HCT116 (cell line): ENCODE measurements at regions not wholly inside any gene's neighbourhood (a gene's known extent, or its start where the extent isn't known, plus 50 kb on each side); places are given as distances from the start of the nearest gene placed in this dataset.

Experiments
- ATAC-seq: fragments of 200-7000 bp; cut with Tn5 transposase; 2 replicates; pipeline ENCODE4 v1.9.1; 2020; ENCODE audit warnings: mild to moderate bottlenecking, moderate library complexity
- BruUV-seq: library from RNA; stranded (reverse); fragments of 400-500 nt; replicated peaks from 2 replicates; lab custom pipeline; 2021; lab: Mats Ljungman, UMichigan
- CTCF ChIA-PET: fragments of 300-600 bp; sonication (Branson Sonifier 250); formaldehyde crosslinking; loops from one replicate; lab custom pipeline; 2021; ENCODE audit warnings: antibody characterized with exemption; lab: Charles Lee
- POLR2A ChIA-PET: fragments of 300-600, 350-600 bp; sonication (Branson Sonifier 250); formaldehyde crosslinking; loops from one replicate; lab custom pipeline; 2021; ENCODE audit warnings: antibody characterized with exemption; lab: Charles Lee
- RAD21 ChIA-PET, 2 experiments: fragments of 300-600 bp; sonication (Branson Sonifier 250); formaldehyde crosslinking; loops; one replicate each; lab custom pipeline; 2023; ENCODE audit warnings: low total read pairs in 2 of 2; ENCODE audit not compliant: uncharacterized antibody in 2 of 2, unreplicated experiment in 2 of 2, low non-redundant PET in 1 of 2; lab: Charles Lee
- DNase-seq: peaks from one replicate; pipeline ENCODE4 v3.0.0-alpha.2; 2010; ENCODE audit warnings: low read depth, low spot score
- H2AFZ ChIP-seq: fragments of 200-600 bp; shearing (Covaris generic), sonication (generic); 2 replicates; pipeline ENCODE4 v1.6.1; 2017; ENCODE audit warnings: low read depth, mixed run types, mixed read lengths, antibody characterized with exemption, low read length; ENCODE audit not compliant: poor library complexity, severe bottlenecking
- H3K27ac ChIP-seq: 2 replicates; pipeline ENCODE4 v1.5.1; 2012; ENCODE audit warnings: low read depth, low read length
- H3K27me3 ChIP-seq: fragments of 200-600 bp; sonication (generic); 2 replicates; pipeline ENCODE4 v1.6.1; 2016; ENCODE audit warnings: mixed run types, low read length, mixed read lengths; ENCODE audit not compliant: insufficient read depth
- H3K36me3 ChIP-seq, 2 experiments: fragments of 200-500 bp in 1 of 2; fragments of 200-600 bp in 1 of 2; sonication (Bioruptor generic) in 1 of 2; sonication (generic) in 1 of 2; 2 replicates each; pipeline versions ENCODE4 v1.5.1 to v1.6.1; 2014 to 2016; ENCODE audit warnings: low read length in 2 of 2, inconsistent platforms in 1 of 2, mixed read lengths in 1 of 2, mixed run types in 1 of 2; ENCODE audit not compliant: insufficient read depth in 2 of 2, control insufficient read depth in 1 of 2
- H3K4me1 ChIP-seq, 2 experiments: fragments of 200-600 bp in 1 of 2; sonication (generic) in 1 of 2; 2 replicates each; pipeline versions ENCODE4 v1.5.1 to v1.6.1; 2012 to 2017; ENCODE audit warnings: low read length in 2 of 2, inconsistent platforms in 1 of 2, mild to moderate bottlenecking in 1 of 2, mixed read lengths in 1 of 2, mixed run types in 1 of 2, moderate library complexity in 1 of 2; ENCODE audit not compliant: insufficient read depth in 2 of 2, control insufficient read depth in 1 of 2
- H3K4me2 ChIP-seq: fragments of 200-600 bp; sonication (generic); 2 replicates; pipeline ENCODE4 v1.6.1; 2017; ENCODE audit warnings: mixed run types, low read length, mixed read lengths
- H3K4me3 ChIP-seq, 2 experiments: fragments of 200-600 bp in 1 of 2; sonication (generic) in 1 of 2; replicated peaks in 1 of 2; 2 replicates each; pipeline ENCODE4 v1.5.1; 2011 to 2016; ENCODE audit warnings: low read length in 2 of 2, control low read depth in 1 of 2, low read depth in 1 of 2, mild to moderate bottlenecking in 1 of 2, mixed read lengths in 1 of 2, mixed run types in 1 of 2
- H3K79me2 ChIP-seq: fragments of 200-600 bp; sonication (generic); 2 replicates; pipeline ENCODE4 v1.6.1; 2017; ENCODE audit warnings: mild to moderate bottlenecking, mixed run types, low read length, moderate library complexity, mixed read lengths; ENCODE audit not compliant: insufficient read depth
- H3K9ac ChIP-seq: fragments of 200-600 bp; sonication (generic); 2 replicates; pipeline ENCODE4 v1.6.1; 2016; ENCODE audit warnings: low read length, mixed read lengths
- H3K9me2 ChIP-seq: fragments of 200-600 bp; sonication (generic), shearing (Covaris generic); 2 replicates; pipeline ENCODE4 v1.6.1; 2017; ENCODE audit warnings: mixed run types, mild to moderate bottlenecking, moderate library complexity; ENCODE audit not compliant: insufficient read depth
- H3K9me3 ChIP-seq, 2 experiments: fragments of 200-500 bp in 1 of 2; fragments of 200-600 bp in 1 of 2; sonication (Bioruptor generic) in 1 of 2; sonication (generic) in 1 of 2; 2 replicates each; pipeline ENCODE4 v1.6.1; 2014 to 2017; ENCODE audit warnings: low read length in 2 of 2, mixed read lengths in 2 of 2, inconsistent platforms in 1 of 2, low read depth in 1 of 2, mild to moderate bottlenecking in 1 of 2, mixed run types in 1 of 2, moderate library complexity in 1 of 2; ENCODE audit not compliant: control insufficient read depth in 1 of 2, insufficient read depth in 1 of 2
- H4K20me1 ChIP-seq: fragments of 200-600 bp; sonication (generic), shearing (Covaris generic); 2 replicates; pipeline ENCODE4 v1.6.1; 2017; ENCODE audit warnings: mixed run types, mild to moderate bottlenecking, moderate library complexity; ENCODE audit not compliant: insufficient read depth
- CBX3 ChIP-seq: IDR thresholded peaks from 2 replicates; pipeline ENCODE4 v1.6.1; 2012; ENCODE audit warnings: low read depth
- CEBPB ChIP-seq: IDR thresholded peaks from 2 replicates; pipeline ENCODE4 v1.6.1; 2012; ENCODE audit warnings: low read depth
- EGR1 ChIP-seq: IDR thresholded peaks from 2 replicates; pipeline ENCODE4 v1.6.1; 2012; ENCODE audit warnings: low read depth
- ELF1 ChIP-seq: IDR thresholded peaks from 2 replicates; pipeline ENCODE4 v1.6.1; 2012; ENCODE audit warnings: low read depth, borderline replicate concordance
- EZH2phosphoT487 ChIP-seq: fragments of 200-600 bp; IDR thresholded peaks from 2 replicates; pipeline ENCODE4 v1.6.1; 2018; ENCODE audit warnings: antibody characterized with exemption, borderline replicate concordance
- JUND ChIP-seq: IDR thresholded peaks from 2 replicates; pipeline ENCODE4 v1.6.1; 2012
- POLR2A ChIP-seq: IDR thresholded peaks from 2 replicates; pipeline ENCODE4 v1.7.0; 2011; ENCODE audit warnings: borderline replicate concordance; ENCODE audit not compliant: insufficient read depth, insufficient read length; ENCODE audit errors: extremely low read depth
- POLR2AphosphoS5 ChIP-seq: IDR thresholded peaks from 2 replicates; pipeline ENCODE4 v1.6.1; 2011; ENCODE audit warnings: mild to moderate bottlenecking, low read depth, low read length, moderate library complexity
- RAD21 ChIP-seq: IDR thresholded peaks from 2 replicates; pipeline ENCODE4 v1.6.1; 2012; ENCODE audit warnings: low read depth, mild to moderate bottlenecking
- SIN3A ChIP-seq: IDR thresholded peaks from 2 replicates; pipeline ENCODE4 v1.6.1; 2012; ENCODE audit warnings: low read depth
- SP1 ChIP-seq: IDR thresholded peaks from 2 replicates; pipeline ENCODE4 v1.6.1; 2012; ENCODE audit warnings: low read depth
- SRF ChIP-seq: IDR thresholded peaks from 2 replicates; pipeline ENCODE4 v1.6.1; 2012; ENCODE audit warnings: low read depth
- TCF7L2 ChIP-seq: IDR thresholded peaks from 2 replicates; pipeline ENCODE4 v1.7.0; 2011; ENCODE audit warnings: borderline replicate concordance, inconsistent platforms; ENCODE audit not compliant: insufficient read depth, insufficient read length; ENCODE audit errors: extremely low read depth
- YY1 ChIP-seq: IDR thresholded peaks from 2 replicates; pipeline ENCODE4 v1.6.1; 2011; ENCODE audit warnings: low read length, low read depth, moderate library complexity, mild to moderate bottlenecking; ENCODE audit not compliant: insufficient replicate concordance; ENCODE audit errors: extremely low read depth
- ZFX ChIP-seq: fragments of 450-650 bp; IDR thresholded peaks from 2 replicates; pipeline ENCODE4 v1.6.1; 2017
- ZNF274 ChIP-seq: fragments of 200-500 bp; sonication (Bioruptor generic); IDR thresholded peaks from 2 replicates; pipeline ENCODE4 v1.6.1; 2014; ENCODE audit warnings: mild to moderate bottlenecking, low read depth, low read length, inconsistent platforms
- intact Hi-C: fragments of 100-400 bp; cut with micrococcal nuclease; formaldehyde crosslinking; loops from 2 replicates; pipeline ENCODE4 v1.10.0; 2022
- TF ChIP-seq, protein P1 (sequence below): IDR thresholded peaks from 2 replicates; pipeline ENCODE4 v1.6.1; 2012; ENCODE audit warnings: low read depth
- TF ChIP-seq, protein P2 (sequence below): IDR thresholded peaks from 2 replicates; pipeline ENCODE4 v1.6.1; 2012
- TF ChIP-seq, protein P3 (sequence below): IDR thresholded peaks from 2 replicates; pipeline ENCODE4 v1.6.1; 2012
- TF ChIP-seq, protein P4 (sequence below): IDR thresholded peaks from 2 replicates; pipeline ENCODE4 v1.6.1; 2011; ENCODE audit warnings: mild to moderate bottlenecking, low read length, moderate library complexity; ENCODE audit not compliant: insufficient replicate concordance; ENCODE audit errors: extremely low read depth

DNA sequence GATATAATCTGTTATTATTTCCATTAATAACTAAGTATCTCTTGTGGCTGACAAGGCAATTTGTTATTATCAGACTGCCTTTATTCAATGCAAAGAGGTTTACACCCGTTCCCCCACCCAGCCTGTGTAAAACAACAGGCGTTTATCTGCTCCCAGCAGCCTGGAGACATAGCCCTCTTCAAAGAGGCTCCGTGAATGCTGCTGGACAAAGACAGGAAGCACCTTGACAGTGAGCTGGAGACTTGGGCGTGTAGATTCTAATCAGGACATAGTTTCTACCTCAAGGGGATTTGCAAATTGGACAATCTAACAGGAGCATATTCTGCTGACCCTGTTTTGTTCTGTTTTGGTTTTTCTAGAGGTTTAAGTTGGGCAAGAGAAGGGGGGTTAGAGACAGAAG lies 733.0 kb upstream of the KIRREL3 start:
- ATAC-seq (no peak), DNase-seq (no peak)
- intact Hi-C loops = no loop called here
- H3K4me1 ChIP-seq = no peaks in the 10 kb centered on the region
- no TSS peak for BruUV-seq
- ChIA-PET POLR2A (no interaction called here), CTCF (no interaction called here), RAD21 (no interaction called here)
- no peaks in the 10 kb centered on the region for H3K27me3 ChIP-seq
- no peak overlapping the region for H3K9ac ChIP-seq
- H3K4me3 ChIP-seq = no peak overlapping the region
- H4K20me1 ChIP-seq = no peaks in the 10 kb centered on the region
- peaks cover 10 to 16% of the 10 kb centered on the region in 2 experiments; a peak in 2 of 4 replicates for H3K9me3 ChIP-seq
- H3K36me3 ChIP-seq = no peaks in the 10 kb centered on the region
- no peaks in the 10 kb centered on the region for H3K79me2 ChIP-seq
- no peaks in the 10 kb centered on the region for H3K9me2 ChIP-seq
- no peak for TF ChIP-seq CBX3
- TF ChIP-seq POLR2A = no peak
- TF ChIP-seq ZNF274 = no peak
- TF ChIP-seq, protein P1, sequence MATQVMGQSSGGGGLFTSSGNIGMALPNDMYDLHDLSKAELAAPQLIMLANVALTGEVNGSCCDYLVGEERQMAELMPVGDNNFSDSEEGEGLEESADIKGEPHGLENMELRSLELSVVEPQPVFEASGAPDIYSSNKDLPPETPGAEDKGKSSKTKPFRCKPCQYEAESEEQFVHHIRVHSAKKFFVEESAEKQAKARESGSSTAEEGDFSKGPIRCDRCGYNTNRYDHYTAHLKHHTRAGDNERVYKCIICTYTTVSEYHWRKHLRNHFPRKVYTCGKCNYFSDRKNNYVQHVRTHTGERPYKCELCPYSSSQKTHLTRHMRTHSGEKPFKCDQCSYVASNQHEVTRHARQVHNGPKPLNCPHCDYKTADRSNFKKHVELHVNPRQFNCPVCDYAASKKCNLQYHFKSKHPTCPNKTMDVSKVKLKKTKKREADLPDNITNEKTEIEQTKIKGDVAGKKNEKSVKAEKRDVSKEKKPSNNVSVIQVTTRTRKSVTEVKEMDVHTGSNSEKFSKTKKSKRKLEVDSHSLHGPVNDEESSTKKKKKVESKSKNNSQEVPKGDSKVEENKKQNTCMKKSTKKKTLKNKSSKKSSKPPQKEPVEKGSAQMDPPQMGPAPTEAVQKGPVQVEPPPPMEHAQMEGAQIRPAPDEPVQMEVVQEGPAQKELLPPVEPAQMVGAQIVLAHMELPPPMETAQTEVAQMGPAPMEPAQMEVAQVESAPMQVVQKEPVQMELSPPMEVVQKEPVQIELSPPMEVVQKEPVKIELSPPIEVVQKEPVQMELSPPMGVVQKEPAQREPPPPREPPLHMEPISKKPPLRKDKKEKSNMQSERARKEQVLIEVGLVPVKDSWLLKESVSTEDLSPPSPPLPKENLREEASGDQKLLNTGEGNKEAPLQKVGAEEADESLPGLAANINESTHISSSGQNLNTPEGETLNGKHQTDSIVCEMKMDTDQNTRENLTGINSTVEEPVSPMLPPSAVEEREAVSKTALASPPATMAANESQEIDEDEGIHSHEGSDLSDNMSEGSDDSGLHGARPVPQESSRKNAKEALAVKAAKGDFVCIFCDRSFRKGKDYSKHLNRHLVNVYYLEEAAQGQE = no peak
- no peak for TF ChIP-seq CEBPB
- no peak for TF ChIP-seq EZH2phosphoT487
- TF ChIP-seq, protein P2, sequence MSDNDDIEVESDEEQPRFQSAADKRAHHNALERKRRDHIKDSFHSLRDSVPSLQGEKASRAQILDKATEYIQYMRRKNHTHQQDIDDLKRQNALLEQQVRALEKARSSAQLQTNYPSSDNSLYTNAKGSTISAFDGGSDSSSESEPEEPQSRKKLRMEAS = no peak
- no peak for TF ChIP-seq RAD21
- TF ChIP-seq EGR1 = no peak
- TF ChIP-seq YY1 = no peak
- TF ChIP-seq TCF7L2 = no peak
- TF ChIP-seq SRF = no peak
- no peak for TF ChIP-seq POLR2AphosphoS5
- TF ChIP-seq JUND = no peak
- TF ChIP-seq SP1 = no peak
- no peak for TF ChIP-seq ELF1
- TF ChIP-seq, protein P3, sequence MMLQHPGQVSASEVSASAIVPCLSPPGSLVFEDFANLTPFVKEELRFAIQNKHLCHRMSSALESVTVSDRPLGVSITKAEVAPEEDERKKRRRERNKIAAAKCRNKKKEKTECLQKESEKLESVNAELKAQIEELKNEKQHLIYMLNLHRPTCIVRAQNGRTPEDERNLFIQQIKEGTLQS = no peak
- TF ChIP-seq, protein P4, sequence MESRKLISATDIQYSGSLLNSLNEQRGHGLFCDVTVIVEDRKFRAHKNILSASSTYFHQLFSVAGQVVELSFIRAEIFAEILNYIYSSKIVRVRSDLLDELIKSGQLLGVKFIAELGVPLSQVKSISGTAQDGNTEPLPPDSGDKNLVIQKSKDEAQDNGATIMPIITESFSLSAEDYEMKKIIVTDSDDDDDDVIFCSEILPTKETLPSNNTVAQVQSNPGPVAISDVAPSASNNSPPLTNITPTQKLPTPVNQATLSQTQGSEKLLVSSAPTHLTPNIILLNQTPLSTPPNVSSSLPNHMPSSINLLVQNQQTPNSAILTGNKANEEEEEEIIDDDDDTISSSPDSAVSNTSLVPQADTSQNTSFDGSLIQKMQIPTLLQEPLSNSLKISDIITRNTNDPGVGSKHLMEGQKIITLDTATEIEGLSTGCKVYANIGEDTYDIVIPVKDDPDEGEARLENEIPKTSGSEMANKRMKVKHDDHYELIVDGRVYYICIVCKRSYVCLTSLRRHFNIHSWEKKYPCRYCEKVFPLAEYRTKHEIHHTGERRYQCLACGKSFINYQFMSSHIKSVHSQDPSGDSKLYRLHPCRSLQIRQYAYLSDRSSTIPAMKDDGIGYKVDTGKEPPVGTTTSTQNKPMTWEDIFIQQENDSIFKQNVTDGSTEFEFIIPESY = no peak
- TF ChIP-seq SIN3A = no peak
- no peak for TF ChIP-seq ZFX
- H3K27ac ChIP-seq = no peak overlapping the region
- H3K4me2 ChIP-seq = no peak overlapping the region
- H2AFZ ChIP-seq = no peak overlapping the region
